ENCODE measurements at regions not wholly inside any gene's neighbourhood (a gene's known extent, or its start where the extent isn't known, plus 50 kb on each side); places are given as distances from the start of the nearest gene placed in this dataset.

DNA sequence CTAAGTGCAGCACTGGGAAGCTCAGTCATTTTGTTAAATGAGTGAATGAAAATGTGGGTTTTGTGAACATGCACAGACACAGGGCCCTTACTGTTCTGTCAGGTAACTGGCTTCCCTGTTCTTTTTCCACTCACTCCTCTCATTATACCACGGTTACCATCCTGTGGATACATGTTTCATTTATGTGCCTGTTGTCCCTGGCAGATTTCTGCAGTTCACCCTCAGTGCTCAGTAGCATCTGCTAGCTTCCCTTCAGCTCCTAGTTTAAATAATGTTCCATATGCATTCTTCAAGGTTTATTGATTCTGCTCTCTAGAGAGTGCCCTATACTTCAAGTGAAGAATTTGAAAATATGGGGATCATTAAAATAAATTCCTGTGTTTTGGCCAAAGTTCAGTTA lies 1634.3 kb upstream of the ADGRL3 start:
- WGBS, result 31% methylated on average over 1 of the region's 1 CpG

DNA sequence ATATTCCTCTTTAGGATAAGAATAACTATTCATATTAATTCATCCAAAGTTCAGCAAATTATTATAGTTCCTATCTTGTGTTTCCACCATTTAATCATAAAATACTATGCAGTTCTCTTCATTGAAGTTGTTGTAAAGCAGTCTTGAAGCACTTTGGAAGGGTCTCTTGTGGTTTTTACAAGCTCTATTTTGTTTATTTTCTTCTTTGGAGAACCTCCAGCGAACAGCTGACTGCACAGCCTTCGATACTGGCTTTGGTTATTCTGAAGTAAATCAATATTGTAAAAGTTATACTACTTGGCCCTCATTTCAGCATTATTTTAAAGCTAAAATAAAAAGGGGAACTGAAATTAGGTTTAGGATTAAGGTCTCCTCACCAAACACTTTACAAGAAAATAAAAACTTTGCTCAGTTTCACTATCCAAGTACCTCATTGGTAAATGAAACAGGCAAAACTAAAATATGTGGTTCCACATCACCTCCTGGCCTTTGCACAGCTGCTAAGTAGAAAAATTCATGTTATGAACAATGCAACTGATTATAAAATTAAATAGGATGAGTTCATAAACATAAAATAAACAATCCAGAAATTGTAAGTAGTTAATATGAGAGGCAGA lies 1629.2 kb upstream of the ADGRL3 start:
- Histone ChIP-seq H3K9me3 (no peaks in the 10 kb centered on the region), H3K4me1 (no peaks in the 10 kb centered on the region), H3K36me3 (no peaks in the 10 kb centered on the region), H3K27me3 (no peaks in the 10 kb centered on the region), H3K4me3 (no peak overlapping the region), H3K27ac (no peak overlapping the region)
- WGBS, result 73% methylated on average over 2 of the region's 2 CpGs
- DNase-seq (ENCODE audit: low spot score in 2 of 2), result no peak
- TF ChIP-seq POLR2A (IDR thresholded peaks at IDR 0.05) (no peak), POLR2AphosphoS5 (IDR thresholded peaks at IDR 0.05) (no peak), EP300 (IDR thresholded peaks at IDR 0.05) (no peak)
- TF ChIP-seq, protein P1, sequence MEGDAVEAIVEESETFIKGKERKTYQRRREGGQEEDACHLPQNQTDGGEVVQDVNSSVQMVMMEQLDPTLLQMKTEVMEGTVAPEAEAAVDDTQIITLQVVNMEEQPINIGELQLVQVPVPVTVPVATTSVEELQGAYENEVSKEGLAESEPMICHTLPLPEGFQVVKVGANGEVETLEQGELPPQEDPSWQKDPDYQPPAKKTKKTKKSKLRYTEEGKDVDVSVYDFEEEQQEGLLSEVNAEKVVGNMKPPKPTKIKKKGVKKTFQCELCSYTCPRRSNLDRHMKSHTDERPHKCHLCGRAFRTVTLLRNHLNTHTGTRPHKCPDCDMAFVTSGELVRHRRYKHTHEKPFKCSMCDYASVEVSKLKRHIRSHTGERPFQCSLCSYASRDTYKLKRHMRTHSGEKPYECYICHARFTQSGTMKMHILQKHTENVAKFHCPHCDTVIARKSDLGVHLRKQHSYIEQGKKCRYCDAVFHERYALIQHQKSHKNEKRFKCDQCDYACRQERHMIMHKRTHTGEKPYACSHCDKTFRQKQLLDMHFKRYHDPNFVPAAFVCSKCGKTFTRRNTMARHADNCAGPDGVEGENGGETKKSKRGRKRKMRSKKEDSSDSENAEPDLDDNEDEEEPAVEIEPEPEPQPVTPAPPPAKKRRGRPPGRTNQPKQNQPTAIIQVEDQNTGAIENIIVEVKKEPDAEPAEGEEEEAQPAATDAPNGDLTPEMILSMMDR (IDR thresholded peaks at IDR 0.05), result no peak

More for the DNA sequence above, 1634.3 kb upstream of the ADGRL3 start:
- DNase-seq (ENCODE audit: low spot score in 2 of 2), result no peak
- H3K36me3 ChIP-seq, result no peaks in the 10 kb centered on the region
- H3K4me1 ChIP-seq, result no peaks in the 10 kb centered on the region
- no peak overlapping the region for H3K27ac ChIP-seq
- no peak for TF ChIP-seq POLR2A (IDR thresholded peaks at IDR 0.05)
- H3K27me3 ChIP-seq, result no peaks in the 10 kb centered on the region
- no peaks in the 10 kb centered on the region for H3K9me3 ChIP-seq
- H3K4me3 ChIP-seq, result no peak overlapping the region

DNA sequence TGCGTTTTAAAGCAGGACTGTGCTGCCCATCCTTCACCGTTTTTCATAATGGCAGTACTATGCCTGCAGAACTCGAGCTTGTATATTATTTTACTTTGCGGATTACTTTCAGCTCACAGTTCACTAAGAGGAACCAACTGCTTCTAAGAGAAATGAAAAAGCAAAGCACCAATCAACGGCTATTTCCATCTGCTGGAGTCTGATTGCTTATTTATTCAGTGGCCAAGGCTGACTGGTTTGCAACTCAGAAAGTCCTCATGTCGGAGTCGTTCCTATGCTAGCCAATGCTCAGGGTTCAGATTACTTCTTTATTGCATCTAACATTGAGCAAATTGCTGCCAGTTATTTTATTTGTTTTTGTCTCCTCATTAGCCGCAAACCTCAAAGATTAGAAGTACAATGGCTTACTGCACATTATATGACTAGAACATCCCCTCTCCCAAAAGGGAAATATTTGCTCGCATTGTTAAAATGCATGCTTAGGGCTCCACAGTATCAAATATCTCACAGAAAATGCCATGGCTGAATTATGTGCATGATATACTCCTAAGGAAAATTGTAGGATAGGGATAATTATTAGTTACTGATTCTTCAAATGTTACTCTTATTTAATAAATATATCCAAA lies 1628.2 kb upstream of the ADGRL3 start:
- 69% methylated on average over 9 of the region's 9 CpGs for WGBS
- DNase-seq (ENCODE audit: low spot score in 2 of 2), result no peak

DNA sequence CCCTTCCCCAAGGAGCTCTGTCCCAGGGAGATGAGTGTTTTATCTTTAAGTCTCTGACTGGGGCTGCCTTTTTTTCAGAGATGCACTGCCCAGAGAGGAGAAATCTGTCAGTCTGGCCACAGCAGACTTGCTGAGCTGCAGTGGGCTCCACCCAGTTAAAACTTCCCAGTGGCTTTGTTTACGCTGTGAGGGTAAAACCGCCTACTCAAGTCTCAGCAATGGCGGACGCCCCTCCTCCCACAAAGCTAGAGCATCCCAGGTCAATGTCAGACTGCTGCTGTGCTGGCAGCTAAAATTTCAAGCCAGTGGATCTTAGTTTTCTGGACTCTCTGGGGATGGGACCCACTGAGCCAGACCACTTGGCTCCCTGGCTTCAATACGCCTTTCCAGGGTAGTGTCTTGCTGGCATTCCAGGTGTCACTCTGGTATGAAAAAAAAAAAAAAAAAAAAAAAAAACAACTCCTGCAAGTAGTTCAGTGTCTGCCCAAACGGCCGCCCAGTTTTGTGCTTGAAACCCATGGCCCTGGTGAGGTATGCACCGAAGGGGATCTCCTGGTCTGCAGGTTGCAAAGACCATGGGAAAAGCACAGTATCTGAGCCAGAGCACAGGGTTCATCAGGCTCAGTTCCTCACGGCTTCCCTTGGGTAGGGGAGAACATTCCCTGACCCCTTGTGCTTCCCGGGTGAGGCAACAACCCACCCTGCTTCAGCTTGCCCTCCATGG lies 1616.1 kb upstream of the ADGRL3 start:
- Histone ChIP-seq H3K9me3 (no peaks in the 10 kb centered on the region), H3K36me3 (no peaks in the 10 kb centered on the region), H3K4me3 (no peak overlapping the region), H3K27ac (no peak overlapping the region), H3K27me3 (no peaks in the 10 kb centered on the region), H3K4me1 (no peaks in the 10 kb centered on the region)
- WGBS, result 86% methylated on average over 8 of the region's 10 CpGs
- no peak for DNase-seq (ENCODE audit: low spot score in 2 of 2)
- TF ChIP-seq, protein P1 (IDR thresholded peaks at IDR 0.05), result no peak

More for the DNA sequence above, 1628.2 kb upstream of the ADGRL3 start:
- Histone ChIP-seq H3K4me3 (no peak overlapping the region), H3K27ac (no peak overlapping the region), H3K4me1 (no peaks in the 10 kb centered on the region), H3K36me3 (no peaks in the 10 kb centered on the region), H3K9me3 (no peaks in the 10 kb centered on the region), H3K27me3 (no peaks in the 10 kb centered on the region)
- TF ChIP-seq, protein P1 (IDR thresholded peaks at IDR 0.05), result no peak
- no peak for TF ChIP-seq POLR2A (IDR thresholded peaks at IDR 0.05)
- TF ChIP-seq POLR2AphosphoS5 (IDR thresholded peaks at IDR 0.05), result no peak

DNA sequence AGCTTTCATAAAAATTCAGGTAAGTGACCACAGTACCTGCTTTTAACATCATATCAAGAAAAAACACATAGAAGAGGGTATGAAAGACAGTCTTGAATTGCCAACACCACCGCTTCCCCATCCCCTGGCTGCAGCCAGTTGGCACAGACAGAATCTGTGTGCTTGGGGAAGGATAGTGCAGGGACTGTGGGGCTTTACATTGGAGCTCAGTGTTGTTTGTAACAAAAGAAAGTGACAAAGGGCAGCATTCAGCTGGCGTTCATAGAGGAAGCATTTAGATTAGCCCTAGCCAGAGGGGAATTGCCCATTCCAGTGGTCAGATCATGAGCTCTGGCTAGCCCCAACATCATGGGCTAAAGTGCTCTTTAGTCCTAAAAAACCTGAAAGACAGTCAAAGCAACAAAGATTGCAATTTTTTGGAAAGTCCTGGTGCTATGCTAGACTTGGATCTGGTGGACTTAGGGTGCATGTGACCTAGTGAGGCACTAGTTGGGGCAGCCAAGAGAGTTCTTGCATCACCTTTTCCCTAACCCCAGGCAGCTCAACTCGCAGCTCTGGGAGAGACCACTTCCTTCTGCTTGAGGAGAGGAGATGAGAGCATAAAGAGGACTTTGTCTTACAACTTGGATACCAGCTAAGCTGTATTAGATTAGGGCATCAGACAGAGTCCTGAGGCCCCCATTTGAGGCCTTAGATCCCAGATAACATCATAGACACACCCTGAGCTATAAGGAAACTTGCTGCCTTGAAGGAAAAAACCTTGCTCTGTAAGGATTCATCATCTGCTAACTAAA lies 1602.4 kb upstream of the ADGRL3 start:
- H3K9me3 ChIP-seq, result no peaks in the 10 kb centered on the region
- H3K36me3 ChIP-seq, result no peaks in the 10 kb centered on the region
- no peak overlapping the region for H3K27ac ChIP-seq
- no peak for DNase-seq (ENCODE audit: low spot score in 2 of 2)
- H3K27me3 ChIP-seq, result no peaks in the 10 kb centered on the region
- TF ChIP-seq EP300 (IDR thresholded peaks at IDR 0.05), result no peak
- TF ChIP-seq, protein P1 (IDR thresholded peaks at IDR 0.05), result no peak
- no peak for TF ChIP-seq POLR2AphosphoS5 (IDR thresholded peaks at IDR 0.05)
- TF ChIP-seq POLR2A (IDR thresholded peaks at IDR 0.05), result no peak
- no peak overlapping the region for H3K4me3 ChIP-seq
- 62% methylated on average over 3 of the region's 3 CpGs for WGBS
- no peaks in the 10 kb centered on the region for H3K4me1 ChIP-seq
